PC-9 (cell line): ENCODE measurements at regions not wholly inside any gene's neighbourhood (a gene's known extent, or its start where the extent isn't known, plus 50 kb on each side); places are given as distances from the start of the nearest gene placed in this dataset.

ENCODE experiments used
- BruUV-seq: library from RNA; stranded (reverse); fragments of 400-500 nt; replicated peaks from 2 replicates; lab custom pipeline; 2021; lab: Mats Ljungman, UMichigan
- CTCF ChIA-PET: fragments of 300-600 bp; sonication (Branson Sonifier 250); formaldehyde crosslinking; loops from one replicate; lab custom pipeline; 2022; ENCODE audit warnings: antibody characterized with exemption; lab: Charles Lee
- POLR2A ChIA-PET: fragments of 300-600 bp; sonication (Branson Sonifier 250); formaldehyde crosslinking; loops from one replicate; lab custom pipeline; 2022; ENCODE audit warnings: antibody characterized with exemption; ENCODE audit not compliant: unreplicated experiment; lab: Charles Lee
- DNase-seq, 2 experiments: peaks; one replicate each; pipeline versions ENCODE4 v3.0.0 to v3.0.0-alpha.2; 2015 to 2022; ENCODE audit warnings: mixed read lengths in 1 of 2
- H2AFZ ChIP-seq: fragments of 200-600 bp; sonication (generic); 2 replicates; pipeline ENCODE4 v1.8.1; 2017; ENCODE audit warnings: antibody characterized with exemption
- H3F3A ChIP-seq: fragments of 200-600 bp; sonication (generic); 2 replicates; pipeline ENCODE4 v1.8.1; 2017; ENCODE audit warnings: antibody characterized with exemption, mild to moderate bottlenecking, low read depth; ENCODE audit not compliant: insufficient read depth
- H3K27ac ChIP-seq: fragments of 200-600 bp; sonication (generic); 2 replicates; pipeline ENCODE4 v1.6.1; 2016; ENCODE audit warnings: mixed run types
- H3K27me3 ChIP-seq: fragments of 200-600 bp; sonication (generic); 2 replicates; pipeline ENCODE4 v1.6.1; 2016; ENCODE audit warnings: low read depth, mixed run types; ENCODE audit not compliant: insufficient read depth
- H3K36me3 ChIP-seq: fragments of 200-600 bp; sonication (generic); 2 replicates; pipeline ENCODE4 v1.6.1; 2016; ENCODE audit warnings: low read depth, mixed run types
- H3K4me1 ChIP-seq: fragments of 200-600 bp; sonication (generic); replicated peaks from 2 replicates; pipeline ENCODE4 v1.6.1; 2016; ENCODE audit warnings: mixed run types; ENCODE audit not compliant: insufficient read depth
- H3K4me2 ChIP-seq: fragments of 200-600 bp; sonication (generic); 2 replicates; pipeline ENCODE4 v1.6.1; 2017; ENCODE audit warnings: mixed run types
- H3K4me3 ChIP-seq: fragments of 200-600 bp; sonication (generic); 2 replicates; pipeline ENCODE4 v1.6.1; 2016; ENCODE audit warnings: mixed run types
- H3K79me2 ChIP-seq: fragments of 200-600 bp; sonication (generic); 2 replicates; pipeline ENCODE4 v1.6.1; 2017; ENCODE audit warnings: low read depth, mixed run types
- H3K9me2 ChIP-seq: fragments of 200-600 bp; sonication (generic); 2 replicates; pipeline ENCODE4 v1.8.1; 2017; ENCODE audit warnings: mild to moderate bottlenecking; ENCODE audit not compliant: insufficient read depth
- H3K9me3 ChIP-seq: fragments of 200-600 bp; sonication (generic); 2 replicates; pipeline ENCODE4 v1.8.1; 2016; ENCODE audit warnings: low read depth; ENCODE audit not compliant: insufficient read depth
- H4K20me1 ChIP-seq: fragments of 200-600 bp; sonication (generic); 2 replicates; pipeline ENCODE4 v1.8.1; 2017; ENCODE audit not compliant: insufficient read depth
- EZH2 ChIP-seq: fragments of 200-600 bp; sonication (generic); IDR thresholded peaks from 2 replicates; pipeline ENCODE4 v1.8.0; 2017; ENCODE audit warnings: antibody characterized with exemption, low read depth
- intact Hi-C: fragments of 100-400 bp; cut with micrococcal nuclease; formaldehyde crosslinking; loops from one replicate; pipeline ENCODE4 v1.10.0; 2022; ENCODE audit not compliant: unreplicated experiment
- TF ChIP-seq, protein P1 (sequence below): fragments of 200-600 bp; sonication (generic); conservative IDR thresholded peaks from 2 replicates; pipeline ENCODE4 v1.6.1; 2017; ENCODE audit warnings: mixed run types, antibody characterized with exemption, mild to moderate bottlenecking, moderate library complexity

DNA sequence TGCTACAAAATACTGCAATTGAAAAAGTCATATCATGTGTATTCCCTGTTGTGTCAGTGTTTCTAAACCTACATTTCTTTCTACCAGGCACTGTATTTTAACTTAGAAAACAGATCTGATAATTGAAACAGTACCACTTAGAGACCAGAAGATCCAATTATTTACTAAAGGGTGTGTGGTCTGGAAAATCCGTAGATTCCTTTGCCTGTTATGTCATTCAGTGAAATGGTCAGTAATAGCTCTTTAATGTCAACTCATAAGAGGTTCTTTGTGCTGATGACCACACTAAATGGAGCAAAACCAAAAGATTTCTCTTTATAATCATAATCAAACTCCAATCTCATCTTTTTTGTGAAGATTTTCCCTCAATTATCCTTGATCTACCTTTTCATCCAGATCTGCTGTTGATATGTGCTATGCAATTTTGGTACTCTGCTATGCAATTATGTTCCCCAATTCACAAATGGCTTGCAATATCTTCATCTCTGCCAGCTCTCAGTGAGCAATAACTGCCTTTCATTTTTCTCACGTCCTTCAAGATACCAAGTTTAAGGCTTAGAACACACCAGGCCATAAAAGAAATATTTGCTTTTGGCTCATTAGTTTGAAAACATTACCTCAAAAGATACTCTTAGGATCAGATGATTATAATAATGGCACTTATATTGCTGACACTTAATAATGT, 165.5 kb downstream of the MOXD1 start:
- H3K4me2 ChIP-seq, result no peak overlapping the region
- intact Hi-C loops, result no loop called here
- H4K20me1 ChIP-seq, result no peaks in the 10 kb centered on the region
- no peak overlapping the region for H3K27ac ChIP-seq
- no peaks in the 10 kb centered on the region for H3F3A ChIP-seq
- H3K27me3 ChIP-seq, result no peaks in the 10 kb centered on the region
- no peak overlapping the region for H3K4me3 ChIP-seq
- H2AFZ ChIP-seq, result no peak overlapping the region
- H3K9me3 ChIP-seq, result no peaks in the 10 kb centered on the region
- no peak for DNase-seq
- H3K9me2 ChIP-seq, result no peaks in the 10 kb centered on the region
- H3K4me1 ChIP-seq, result no peaks in the 10 kb centered on the region
- ChIA-PET POLR2A (no interaction called here), CTCF (interaction anchor here (0.7 kb wide), 1 partner anchor 320 kb away, joined by 3 read pairs; no protein-coding TSS in a partner anchor)
- BruUV-seq, result no TSS peak
- no peak for TF ChIP-seq EZH2
- TF ChIP-seq, protein P1, sequence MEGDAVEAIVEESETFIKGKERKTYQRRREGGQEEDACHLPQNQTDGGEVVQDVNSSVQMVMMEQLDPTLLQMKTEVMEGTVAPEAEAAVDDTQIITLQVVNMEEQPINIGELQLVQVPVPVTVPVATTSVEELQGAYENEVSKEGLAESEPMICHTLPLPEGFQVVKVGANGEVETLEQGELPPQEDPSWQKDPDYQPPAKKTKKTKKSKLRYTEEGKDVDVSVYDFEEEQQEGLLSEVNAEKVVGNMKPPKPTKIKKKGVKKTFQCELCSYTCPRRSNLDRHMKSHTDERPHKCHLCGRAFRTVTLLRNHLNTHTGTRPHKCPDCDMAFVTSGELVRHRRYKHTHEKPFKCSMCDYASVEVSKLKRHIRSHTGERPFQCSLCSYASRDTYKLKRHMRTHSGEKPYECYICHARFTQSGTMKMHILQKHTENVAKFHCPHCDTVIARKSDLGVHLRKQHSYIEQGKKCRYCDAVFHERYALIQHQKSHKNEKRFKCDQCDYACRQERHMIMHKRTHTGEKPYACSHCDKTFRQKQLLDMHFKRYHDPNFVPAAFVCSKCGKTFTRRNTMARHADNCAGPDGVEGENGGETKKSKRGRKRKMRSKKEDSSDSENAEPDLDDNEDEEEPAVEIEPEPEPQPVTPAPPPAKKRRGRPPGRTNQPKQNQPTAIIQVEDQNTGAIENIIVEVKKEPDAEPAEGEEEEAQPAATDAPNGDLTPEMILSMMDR, result no peak
- H3K36me3 ChIP-seq, result no peaks in the 10 kb centered on the region
- no peaks in the 10 kb centered on the region for H3K79me2 ChIP-seq

DNA sequence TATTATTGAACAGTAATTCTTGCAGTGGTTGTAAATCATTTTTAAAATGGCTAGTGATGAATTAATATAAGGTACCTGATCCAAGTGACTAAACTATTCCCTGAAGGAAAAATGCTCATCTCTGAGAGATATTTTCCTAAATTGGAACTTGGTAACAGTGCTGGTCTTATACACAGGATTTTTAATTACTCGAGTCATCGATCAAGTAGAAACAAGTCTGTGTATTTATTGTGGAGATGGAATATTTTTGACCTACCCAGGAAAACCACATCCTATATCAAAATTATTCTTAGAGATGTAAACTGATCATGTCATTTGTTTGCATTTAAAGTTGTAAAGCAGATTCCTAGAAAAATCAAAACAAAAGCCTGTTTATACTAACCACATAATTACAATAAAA, 166.9 kb downstream of the MOXD1 start:
- POLR2A ChIA-PET, result no interaction called here

DNA sequence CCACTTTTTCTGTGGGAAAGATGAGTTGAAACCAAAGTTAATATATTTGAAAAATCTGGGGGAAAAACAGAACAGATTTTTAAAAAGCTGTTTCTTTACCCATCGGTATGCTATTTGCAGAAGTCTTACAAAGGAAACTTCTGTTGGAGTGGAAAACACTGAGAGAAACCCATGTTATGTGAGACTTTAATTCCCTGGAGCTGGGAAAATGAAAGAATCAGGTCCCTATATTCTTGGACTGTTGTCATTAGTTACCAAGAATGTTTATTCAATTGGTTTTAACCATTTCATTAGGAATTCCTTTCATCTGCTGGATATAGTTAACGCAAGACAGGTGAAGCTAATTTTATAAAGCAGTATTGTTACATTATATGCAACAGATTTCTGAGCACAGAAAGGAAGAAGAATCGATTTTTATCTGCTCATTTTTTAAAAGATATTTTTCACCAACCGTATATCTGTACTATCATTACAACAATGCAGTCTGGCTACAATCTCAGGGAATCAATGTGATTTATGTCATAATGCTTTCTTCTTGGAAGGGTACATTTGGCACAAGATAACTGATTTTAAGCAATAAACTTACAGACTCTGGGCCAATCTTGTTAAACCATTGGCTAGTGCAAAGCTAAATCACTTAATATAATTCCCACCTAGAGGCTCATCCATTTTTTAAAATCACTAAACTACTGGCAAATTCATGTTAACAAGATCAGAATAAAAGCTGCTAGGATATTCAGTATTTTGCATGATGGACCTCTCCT, 170.0 kb downstream of the MOXD1 start:
- H3K4me3 ChIP-seq, result no peak overlapping the region
- H3K79me2 ChIP-seq, result no peaks in the 10 kb centered on the region
- intact Hi-C loops, result no loop called here
- no peak overlapping the region for H3K27ac ChIP-seq
- no peaks in the 10 kb centered on the region for H3F3A ChIP-seq
- no TSS peak for BruUV-seq
- H3K4me2 ChIP-seq, result no peak overlapping the region
- POLR2A ChIA-PET, result no interaction called here
- H3K9me2 ChIP-seq, result no peaks in the 10 kb centered on the region
- no peaks in the 10 kb centered on the region for H3K36me3 ChIP-seq
- H2AFZ ChIP-seq, result no peak overlapping the region
- DNase-seq, result no peak
- H4K20me1 ChIP-seq, result no peaks in the 10 kb centered on the region
- no peak for TF ChIP-seq EZH2
- TF ChIP-seq, protein P1, result no peak
- no peaks in the 10 kb centered on the region for H3K9me3 ChIP-seq
- H3K4me1 ChIP-seq, result no peaks in the 10 kb centered on the region
- CTCF ChIA-PET, result interaction anchor here (0.6 kb wide), 1 partner anchor 312 kb away, joined by 5 read pairs; no protein-coding TSS in a partner anchor
- H3K27me3 ChIP-seq, result no peaks in the 10 kb centered on the region

More for the DNA sequence above, 166.9 kb downstream of the MOXD1 start:
- TF ChIP-seq, protein P1, result no peak
- no peak for TF ChIP-seq EZH2
- no peaks in the 10 kb centered on the region for H3K36me3 ChIP-seq
- H3K9me2 ChIP-seq, result no peaks in the 10 kb centered on the region
- no peaks in the 10 kb centered on the region for H3K4me1 ChIP-seq
- intact Hi-C loops, result no loop called here
- H3K9me3 ChIP-seq, result no peaks in the 10 kb centered on the region
- no peak overlapping the region for H2AFZ ChIP-seq
- BruUV-seq, result no TSS peak
- H3K27ac ChIP-seq, result no peak overlapping the region
- DNase-seq, result no peak
- CTCF ChIA-PET, result no interaction called here
- no peaks in the 10 kb centered on the region for H3K27me3 ChIP-seq
- no peaks in the 10 kb centered on the region for H3K79me2 ChIP-seq
- no peak overlapping the region for H3K4me3 ChIP-seq
- no peaks in the 10 kb centered on the region for H4K20me1 ChIP-seq
- H3K4me2 ChIP-seq, result no peak overlapping the region
- H3F3A ChIP-seq, result no peaks in the 10 kb centered on the region
